ENCODE measurements at regions not wholly inside any gene's neighbourhood (a gene's known extent, or its start where the extent isn't known, plus 50 kb on each side); places are given as distances from the start of the nearest gene placed in this dataset.
"Not testable (repeated sequence)": the region's sequence is repeated elsewhere in the genome, so short reads cannot be mapped to it uniquely, and the experiment has no call there.

DNA sequence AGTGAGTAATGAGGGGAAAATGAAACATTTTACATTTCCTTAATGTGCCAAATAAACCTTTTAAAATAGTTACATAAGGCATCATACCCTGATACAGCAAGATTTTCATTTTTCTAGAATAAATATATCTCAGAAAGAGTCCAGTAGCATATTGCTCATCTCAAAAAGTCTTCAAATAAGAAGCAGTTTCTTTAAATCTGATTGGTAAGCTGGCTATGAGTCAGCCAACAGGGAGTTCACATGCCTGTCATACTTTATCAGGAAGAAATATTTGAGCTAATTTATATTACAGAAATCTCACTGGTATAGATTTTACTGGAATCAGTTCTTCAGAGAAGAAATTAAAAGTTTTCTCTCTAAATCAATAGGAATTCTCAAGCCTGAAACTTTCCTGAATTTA is 258.1 kb downstream of the C11orf87 start:
- TF ChIP-seq, protein P1, sequence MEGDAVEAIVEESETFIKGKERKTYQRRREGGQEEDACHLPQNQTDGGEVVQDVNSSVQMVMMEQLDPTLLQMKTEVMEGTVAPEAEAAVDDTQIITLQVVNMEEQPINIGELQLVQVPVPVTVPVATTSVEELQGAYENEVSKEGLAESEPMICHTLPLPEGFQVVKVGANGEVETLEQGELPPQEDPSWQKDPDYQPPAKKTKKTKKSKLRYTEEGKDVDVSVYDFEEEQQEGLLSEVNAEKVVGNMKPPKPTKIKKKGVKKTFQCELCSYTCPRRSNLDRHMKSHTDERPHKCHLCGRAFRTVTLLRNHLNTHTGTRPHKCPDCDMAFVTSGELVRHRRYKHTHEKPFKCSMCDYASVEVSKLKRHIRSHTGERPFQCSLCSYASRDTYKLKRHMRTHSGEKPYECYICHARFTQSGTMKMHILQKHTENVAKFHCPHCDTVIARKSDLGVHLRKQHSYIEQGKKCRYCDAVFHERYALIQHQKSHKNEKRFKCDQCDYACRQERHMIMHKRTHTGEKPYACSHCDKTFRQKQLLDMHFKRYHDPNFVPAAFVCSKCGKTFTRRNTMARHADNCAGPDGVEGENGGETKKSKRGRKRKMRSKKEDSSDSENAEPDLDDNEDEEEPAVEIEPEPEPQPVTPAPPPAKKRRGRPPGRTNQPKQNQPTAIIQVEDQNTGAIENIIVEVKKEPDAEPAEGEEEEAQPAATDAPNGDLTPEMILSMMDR (IDR thresholded peaks at IDR 0.05; ENCODE audit: unreplicated experiment): no peak
- intact Hi-C loops (cut with micrococcal nuclease): no loop called here
- Mint-ChIP-seq H3K36me3 (ENCODE audit: insufficient read depth, unreplicated experiment) (no peaks in the 10 kb centered on the region), H3K4me1 (ENCODE audit: insufficient read depth, unreplicated experiment) (peaks cover 13% of the 10 kb centered on the region), H3K27me3 (ENCODE audit: insufficient read depth, unreplicated experiment) (no peaks in the 10 kb centered on the region), H3K9me3 (ENCODE audit: unreplicated experiment) (no peaks in the 10 kb centered on the region), H3K4me3 (ENCODE audit: unreplicated experiment) (no peak overlapping the region), H3K27ac (ENCODE audit: low read depth, unreplicated experiment) (no peak overlapping the region)
- ChIA-PET CTCF (interaction anchor here (0.7 kb wide), 2 partner anchors 17 to 133 kb away, joined by 3 read pairs; no protein-coding TSS in a partner anchor), POLR2A (interaction anchor here (0.6 kb wide), 1 partner anchor 94 kb away, joined by 4 read pairs; no protein-coding TSS in a partner anchor)
- DNase-seq (ENCODE audit: unreplicated experiment): peak; percentile 16
- no TSS peak for BruUV-seq (replicated peaks)

DNA sequence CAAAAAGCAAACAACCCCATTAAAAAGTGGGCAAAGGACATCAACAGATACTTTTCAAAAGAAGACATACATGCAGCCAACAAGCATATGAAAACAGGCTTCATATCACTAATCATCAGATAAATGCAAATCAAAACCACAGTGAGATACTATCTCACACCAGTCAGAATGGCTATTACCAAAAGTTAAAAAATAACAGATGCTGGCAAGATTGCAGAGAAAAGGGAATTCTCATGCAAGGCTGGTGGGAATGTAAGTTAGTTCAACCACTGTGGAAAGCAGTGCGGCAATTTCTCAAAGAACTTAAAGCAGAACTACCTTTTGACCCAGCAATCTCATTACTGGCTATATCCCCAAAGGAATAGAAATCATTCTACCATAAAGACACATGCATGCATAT is 260.8 kb downstream of the C11orf87 start:
- H3K4me1 Mint-ChIP-seq (ENCODE audit: insufficient read depth, unreplicated experiment); BruUV-seq (replicated peaks); POLR2A ChIA-PET; H3K4me3 Mint-ChIP-seq (ENCODE audit: unreplicated experiment); H3K36me3 Mint-ChIP-seq (ENCODE audit: insufficient read depth, unreplicated experiment); H3K27me3 Mint-ChIP-seq (ENCODE audit: insufficient read depth, unreplicated experiment); H3K27ac Mint-ChIP-seq (ENCODE audit: low read depth, unreplicated experiment); H3K9me3 Mint-ChIP-seq (ENCODE audit: unreplicated experiment); DNase-seq (ENCODE audit: unreplicated experiment); intact Hi-C loops (cut with micrococcal nuclease): not testable (repeated sequence)
- CTCF ChIA-PET: interaction anchor here (1.5 kb wide), 1 partner anchor 13 kb away, joined by 4 read pairs; no protein-coding TSS in a partner anchor

- Mint-ChIP-seq H3K4me1 (ENCODE audit: insufficient read depth, unreplicated experiment) (peaks cover 6% of the 10 kb centered on the region), H3K27me3 (ENCODE audit: insufficient read depth, unreplicated experiment) (no peaks in the 10 kb centered on the region), H3K9me3 (ENCODE audit: unreplicated experiment) (peaks cover 14% of the 10 kb centered on the region), H3K27ac (ENCODE audit: low read depth, unreplicated experiment) (peak overlapping the region; percentile 72), H3K4me3 (ENCODE audit: unreplicated experiment) (no peak overlapping the region), H3K36me3 (ENCODE audit: insufficient read depth, unreplicated experiment) (peaks cover 6% of the 10 kb centered on the region)
- intact Hi-C loops (cut with micrococcal nuclease): loop anchor here (1.0 to 10.0 kb wide), 6 partner anchors 242 to 997 kb away; no protein-coding TSS in a partner anchor
- TF ChIP-seq, protein P1 (IDR thresholded peaks at IDR 0.05; ENCODE audit: unreplicated experiment): no peak
- DNase-seq (ENCODE audit: unreplicated experiment): peak; percentile 65
- POLR2A ChIA-PET: interaction anchor here (0.7 to 1.7 kb wide), 4 partner anchors 14 to 997 kb away, joined by 3 to 6 read pairs (median 3); no protein-coding TSS in a partner anchor
- no TSS peak for BruUV-seq (replicated peaks)
- CTCF ChIA-PET: interaction anchor here (0.5 to 1.6 kb wide), 4 partner anchors 12 to 719 kb away, joined by 3 to 4 read pairs (median 3); no protein-coding TSS in a partner anchor
Measured at GRCh38 chr11:109695696-109696095, 273.7 kb downstream of the C11orf87 start.

GRCh38 chr11:109696191-109696897 is 274.4 kb downstream of the C11orf87 start:
- no TSS peak for BruUV-seq (replicated peaks)
- POLR2A ChIA-PET: interaction anchor here (0.6 to 1.7 kb wide), 4 partner anchors 19 to 998 kb away, joined by 3 to 6 read pairs (median 3); no protein-coding TSS in a partner anchor
- H3K4me3 Mint-ChIP-seq (ENCODE audit: unreplicated experiment): no peak overlapping the region
- peaks cover 6% of the 10 kb centered on the region for H3K36me3 Mint-ChIP-seq (ENCODE audit: insufficient read depth, unreplicated experiment)
- peak overlapping the region; percentile 72 for H3K27ac Mint-ChIP-seq (ENCODE audit: low read depth, unreplicated experiment)
- intact Hi-C loops (cut with micrococcal nuclease): loop anchor here (1.0 to 10.0 kb wide), 6 partner anchors 241 to 998 kb away; no protein-coding TSS in a partner anchor
- TF ChIP-seq, protein P1 (IDR thresholded peaks at IDR 0.05; ENCODE audit: unreplicated experiment): no peak
- H3K27me3 Mint-ChIP-seq (ENCODE audit: insufficient read depth, unreplicated experiment): no peaks in the 10 kb centered on the region
- peaks cover 6% of the 10 kb centered on the region for H3K4me1 Mint-ChIP-seq (ENCODE audit: insufficient read depth, unreplicated experiment)
- DNase-seq (ENCODE audit: unreplicated experiment): peak; percentile 91
- CTCF ChIA-PET: interaction anchor here (0.6 to 2.6 kb wide), 11 partner anchors 13 to 998 kb away, joined by 3 to 16 read pairs (median 4); no protein-coding TSS in a partner anchor
- peaks cover 14% of the 10 kb centered on the region for H3K9me3 Mint-ChIP-seq (ENCODE audit: unreplicated experiment)
